HTR-8/SVneo (cell line): ENCODE measurements at regions not wholly inside any gene's neighbourhood (a gene's known extent, or its start where the extent isn't known, plus 50 kb on each side); places are given as distances from the start of the nearest gene placed in this dataset.

ENCODE experiments used
- DNase-seq: peaks from one replicate; pipeline ENCODE4 v3.0.0; 2011; ENCODE audit warnings: low spot score, mixed read lengths; ENCODE audit not compliant: insufficient read length
- FAIRE-seq: peaks from 2 replicates; lab custom pipeline; 2011; peaks lifted over from hg19 to GRCh38; lab: Jason Lieb, UNC

DNA sequence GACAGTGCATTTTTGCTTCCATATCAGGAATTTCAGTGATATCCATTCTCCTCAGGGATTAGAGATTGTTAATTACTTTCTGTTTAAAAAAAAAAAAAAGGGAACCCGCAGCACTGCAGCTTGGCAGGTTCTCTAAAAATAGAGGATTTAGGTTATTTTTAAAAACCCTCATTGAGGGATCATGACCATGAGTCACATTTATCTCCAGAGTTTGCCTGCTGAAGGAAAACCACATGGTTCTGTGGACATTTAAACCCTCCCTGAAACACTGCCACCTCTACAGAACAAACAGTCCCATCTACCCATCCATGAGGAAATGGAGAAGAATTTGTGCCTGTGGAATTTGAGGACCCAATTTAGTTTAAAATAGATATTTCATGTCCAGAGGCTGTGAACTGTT lies 66.2 kb upstream of the UBE2E1 start:
- FAIRE-seq (no peak), DNase-seq (no peak)

DNA sequence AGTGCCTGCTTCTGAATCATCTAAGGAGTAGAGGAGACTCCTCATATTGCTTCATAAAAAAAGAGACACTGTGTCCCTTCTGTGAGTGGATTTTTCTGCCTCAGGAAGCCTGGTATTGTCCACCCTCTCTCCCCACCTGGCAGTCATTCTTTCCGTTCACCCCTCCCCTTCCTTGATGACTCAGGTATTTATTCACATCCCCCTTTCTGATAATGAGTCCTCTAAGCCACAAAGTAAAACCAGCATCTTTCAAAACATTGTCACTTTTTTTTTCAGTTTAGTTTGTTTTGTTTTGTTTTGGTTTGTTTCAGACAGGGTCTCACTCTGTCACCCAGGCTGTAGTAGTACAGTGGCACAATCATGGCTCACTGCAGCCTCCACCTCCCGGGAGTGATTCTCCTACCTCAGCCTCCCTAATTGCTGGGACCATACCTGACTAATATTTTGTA lies 65.2 kb upstream of the UBE2E1 start:
- DNase-seq (no peak), FAIRE-seq (no peak)

DNA sequence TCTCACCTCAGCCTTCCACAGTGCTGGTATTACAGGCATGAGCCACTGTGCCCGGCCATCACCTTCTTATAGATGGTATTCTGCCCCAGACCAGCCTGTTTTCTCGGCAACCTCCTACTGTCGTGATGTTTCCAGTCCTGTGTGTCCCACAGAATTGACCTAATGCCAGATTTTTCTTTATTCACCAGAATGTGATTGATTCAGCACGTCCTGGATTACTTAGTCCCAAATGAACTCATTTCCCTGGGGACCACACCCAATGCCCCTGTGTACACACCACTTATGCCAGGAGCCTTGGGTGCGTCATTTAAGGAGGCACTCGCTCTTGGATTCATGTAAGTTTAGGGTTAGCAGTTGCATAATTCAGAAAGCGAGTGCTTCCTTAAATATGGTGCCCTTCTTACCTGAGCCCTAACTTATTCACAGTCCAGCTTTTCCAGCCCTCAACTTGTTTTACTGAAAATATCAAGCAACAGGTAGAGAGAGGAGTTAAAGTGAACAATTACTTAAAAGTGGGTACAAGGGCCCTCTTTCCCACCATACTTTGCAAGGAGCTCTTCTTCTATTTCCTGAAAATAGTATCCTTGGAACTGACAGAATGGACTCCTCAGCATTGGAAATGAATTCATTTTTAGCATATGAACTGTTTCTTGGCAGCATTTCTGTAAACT lies 64.6 kb upstream of the UBE2E1 start:
- no peak for FAIRE-seq
- DNase-seq: no peak

DNA sequence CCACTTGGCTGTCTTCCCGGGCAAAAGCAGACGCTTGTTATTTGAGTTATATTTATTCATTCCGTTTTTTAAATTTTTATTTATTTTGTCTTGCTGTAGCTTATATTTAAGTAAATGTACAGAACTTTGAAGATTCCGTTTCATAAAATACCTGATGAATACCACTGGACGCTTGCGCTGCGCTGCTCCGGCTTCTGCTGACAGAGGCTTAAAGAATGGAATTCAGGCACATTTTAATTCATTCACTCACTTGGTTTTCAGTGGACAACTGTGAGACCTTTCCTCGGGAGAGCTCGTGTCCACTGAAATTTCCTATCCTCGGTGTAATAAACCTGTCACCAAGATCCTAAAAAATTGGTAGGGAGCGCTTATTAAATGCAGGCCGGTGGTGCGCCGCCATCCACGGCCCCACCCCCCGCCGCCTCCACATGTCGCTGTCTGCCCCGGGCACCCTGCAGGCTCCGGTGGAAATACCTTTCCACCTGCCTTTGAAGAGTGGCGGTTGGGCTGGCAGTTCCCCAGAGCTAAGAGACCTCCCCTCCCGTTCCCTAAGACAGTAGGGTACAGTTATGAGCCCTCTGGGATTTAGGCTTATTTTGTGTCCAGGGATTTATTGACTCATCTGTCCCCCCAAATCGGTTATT lies 62.5 kb upstream of the UBE2E1 start:
- no peak for DNase-seq

GRCh38 chr3:23746441-23746840 lies 59.3 kb upstream of the UBE2E1 start:
- FAIRE-seq: no peak
- no peak for DNase-seq

More for the DNA sequence above, 62.5 kb upstream of the UBE2E1 start:
- FAIRE-seq: no peak

DNA sequence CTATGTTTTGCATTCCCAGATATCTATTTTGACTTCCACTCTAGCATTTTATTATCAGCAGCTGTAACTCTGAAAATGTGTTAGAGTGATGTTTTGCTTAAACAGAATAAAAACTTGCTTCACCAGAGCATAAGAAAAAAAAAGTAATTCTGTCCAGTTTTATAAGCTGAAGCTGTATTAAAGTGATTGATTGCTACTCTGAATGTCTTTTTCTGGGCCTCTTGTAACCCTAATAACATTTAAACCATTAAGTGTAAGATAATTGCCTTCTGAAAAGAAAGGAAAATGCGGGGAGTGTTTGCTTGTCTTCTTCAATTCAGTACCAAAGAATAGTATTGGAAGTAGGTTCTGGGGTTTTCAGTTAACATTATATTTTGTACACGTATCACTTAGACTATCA lies 57.9 kb upstream of the UBE2E1 start:
- DNase-seq (no peak), FAIRE-seq (no peak)

DNA sequence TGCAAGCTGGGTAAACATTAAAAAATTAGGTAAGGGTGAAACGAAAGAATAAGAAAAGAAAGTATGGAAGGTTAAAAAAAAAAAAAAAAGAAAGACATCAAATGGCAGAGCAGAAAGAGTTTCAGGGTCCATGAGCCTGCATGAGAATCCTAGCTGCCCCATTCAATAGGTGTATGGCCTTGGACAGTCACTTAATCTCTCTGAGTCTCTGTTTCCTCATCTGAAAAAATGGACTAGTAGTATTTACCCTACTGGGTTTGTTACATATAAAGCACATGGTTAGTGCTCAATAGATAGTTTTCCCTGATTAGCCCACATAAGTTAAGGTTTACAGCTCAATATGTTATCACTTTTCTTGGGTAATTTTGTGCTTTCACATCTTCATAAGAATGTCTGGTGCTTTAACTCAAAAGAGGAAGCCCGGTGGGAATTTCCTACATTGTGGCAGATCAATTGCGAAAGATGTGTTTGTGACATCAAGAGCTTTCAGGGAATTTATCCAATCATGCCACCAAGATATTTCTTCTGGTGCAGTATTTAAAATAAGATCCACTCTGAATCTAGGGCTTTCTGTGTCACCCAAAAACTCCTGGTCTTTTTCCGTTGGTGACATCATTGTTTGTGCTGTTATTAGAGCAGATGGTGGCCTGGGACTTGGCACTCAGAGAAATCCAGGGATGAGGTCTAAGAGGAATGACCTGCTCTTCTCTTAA lies 57.2 kb upstream of the UBE2E1 start:
- DNase-seq: no peak
- FAIRE-seq: no peak

- FAIRE-seq: no peak
- no peak for DNase-seq
Measured at GRCh38 chr3:23749609-23750008, 56.1 kb upstream of the UBE2E1 start.

GRCh38 chr3:23750573-23751210 lies 55.1 kb upstream of the UBE2E1 start:
- DNase-seq (no peak), FAIRE-seq (no peak)

DNA sequence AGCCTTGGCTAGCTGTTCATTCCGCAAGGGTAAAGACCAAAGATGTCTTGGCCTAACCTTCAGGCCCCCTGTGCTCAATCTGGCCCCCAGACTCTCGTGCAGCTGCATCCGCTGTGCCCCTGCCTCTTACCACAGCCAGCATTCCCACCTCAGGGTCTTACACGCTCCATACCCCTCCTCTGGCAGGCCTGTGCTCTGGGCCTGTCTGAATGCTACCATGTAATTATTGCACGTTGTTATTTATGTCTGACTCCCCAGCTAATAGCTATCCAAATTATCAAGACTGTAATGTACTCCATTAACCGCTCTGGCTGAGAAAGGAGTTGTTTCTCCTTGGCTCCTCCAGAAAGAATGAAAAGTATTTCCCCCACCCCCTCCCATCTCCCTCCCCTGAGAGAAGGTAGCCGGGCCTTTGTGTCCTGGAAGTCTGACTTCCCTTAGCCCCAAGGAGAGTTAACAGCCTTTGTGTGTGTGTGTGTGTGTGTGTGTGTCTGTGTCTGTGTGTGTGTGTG lies 54.5 kb upstream of the UBE2E1 start:
- FAIRE-seq: no peak

GRCh38 chr3:23752126-23752525 lies 53.6 kb upstream of the UBE2E1 start:
- FAIRE-seq: no peak
- no peak for DNase-seq

More for the DNA sequence above, 54.5 kb upstream of the UBE2E1 start:
- no peak for DNase-seq

GRCh38 chr3:23754215-23754614 lies 51.5 kb upstream of the UBE2E1 start:
- FAIRE-seq: no peak
- no peak for DNase-seq
